Esophagus muscularis mucosa (tissue), 4 donors: ENCODE measurements at regions not wholly inside any gene's neighbourhood (a gene's known extent, or its start where the extent isn't known, plus 50 kb on each side); places are given as distances from the start of the nearest gene placed in this dataset.

Experiments
- DNase-seq: peaks from one replicate; pipeline ENCODE4 v3.0.0-alpha.2; 2017; ENCODE audit errors: extremely low spot score
- H3K27ac ChIP-seq, 4 donors: fragments of 200-600 bp; sonication (generic); replicated peaks in 1 of 4; 1 replicate in 3 of 4; 2 replicates in 1 of 4; pipeline ENCODE4 v1.5.1; 2016 to 2019; ENCODE audit warnings: mild to moderate bottlenecking in 1 of 4
- H3K27me3 ChIP-seq, 4 donors: fragments of 200-600 bp; sonication (generic); one replicate each; pipeline versions ENCODE4 v1.5.1 to v1.6.0; 2016 to 2019
- H3K36me3 ChIP-seq, 4 donors: fragments of 200-600 bp; sonication (generic); one replicate each; pipeline ENCODE4 v1.5.1; 2016 to 2019
- H3K4me1 ChIP-seq, 4 donors: fragments of 200-600 bp; sonication (generic); one replicate each; pipeline ENCODE4 v1.5.1; 2016 to 2019
- H3K4me3 ChIP-seq, 4 donors: fragments of 200-600 bp; sonication (generic); 1 replicate in 2 of 4; 2 replicates in 2 of 4; pipeline ENCODE4 v1.5.1; 2016 to 2019; ENCODE audit warnings: mild to moderate bottlenecking in 4 of 4, moderate library complexity in 1 of 4
- H3K9me3 ChIP-seq, 4 donors: fragments of 200-600 bp; sonication (generic); 1 replicate in 3 of 4; 2 replicates in 1 of 4; pipeline ENCODE4 v1.5.1; 2016 to 2019
- CTCF ChIP-seq, 3 experiments: fragments of 200-600 bp in 2 of 3; fragments of 450-650 bp in 1 of 3; sonication (generic) in 2 of 3; IDR thresholded peaks; one replicate each; pipeline ENCODE4 v1.5.1; 2017 to 2019; ENCODE audit warnings: antibody characterized with exemption in 3 of 3, mild to moderate bottlenecking in 2 of 3, moderate library complexity in 1 of 3
- EP300 ChIP-seq: sonication (generic); formaldehyde crosslinking; IDR thresholded peaks from one replicate; pipeline ENCODE4 v1.6.1; 2017; ENCODE audit warnings: antibody characterized with exemption
- POLR2A ChIP-seq: fragments of 450-650 bp; IDR thresholded peaks from one replicate; pipeline ENCODE4 v1.6.1; 2017; ENCODE audit warnings: antibody characterized with exemption, moderate library complexity, mild to moderate bottlenecking, low read depth
- POLR2AphosphoS5 ChIP-seq, 2 donors: sonication (generic); formaldehyde crosslinking; IDR thresholded peaks; one replicate each; pipeline ENCODE4 v1.6.1; 2017; ENCODE audit warnings: antibody characterized with exemption in 2 of 2
- WGBS: methylation state at CpG from one replicate; pipeline ENCODE4 v1.1.5; 2018; 5-methylcytosine and 5-hydroxymethylcytosine counted together
- intact Hi-C: fragments of 100-400 bp; cut with DNase I; formaldehyde crosslinking; loops from one replicate; pipeline ENCODE4 v1.15.1; 2023

DNA sequence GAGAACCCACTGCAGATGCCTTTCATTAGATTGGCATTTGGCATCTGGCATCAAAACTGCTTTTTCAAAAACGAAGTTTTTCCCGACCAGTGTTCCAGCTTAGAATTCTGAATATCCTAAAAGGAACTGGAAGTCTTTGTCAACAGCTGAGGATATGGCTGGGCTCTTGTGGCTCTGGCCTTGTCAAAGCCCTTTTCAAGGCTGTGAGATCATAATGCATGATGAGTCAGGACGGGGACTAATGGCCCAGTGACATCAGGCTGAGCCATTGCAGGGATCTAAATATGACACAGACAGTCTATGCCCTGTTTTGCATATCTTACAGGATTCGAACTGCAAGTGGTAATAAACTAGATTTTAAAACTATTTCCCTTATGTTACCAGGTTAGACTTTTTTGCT, 306.4 kb downstream of the PTTG2 start:
- H3K36me3 ChIP-seq: no peaks in the 10 kb centered on the region
- peak; percentile 57 for DNase-seq
- H3K27ac ChIP-seq: no peak overlapping the region
- WGBS: 74% methylated on average over 4 of the region's 4 CpGs
- no peak overlapping the region for H3K4me3 ChIP-seq
- H3K9me3 ChIP-seq: no peaks in the 10 kb centered on the region
- TF ChIP-seq POLR2A (no peak), POLR2AphosphoS5 (IDR thresholded peaks at IDR 0.05) (no peak), EP300 (no peak), CTCF (IDR thresholded peaks at IDR 0.05) (no peak)
- no peaks in the 10 kb centered on the region for H3K4me1 ChIP-seq
- no peaks in the 10 kb centered on the region for H3K27me3 ChIP-seq
- intact Hi-C loops: no loop called here

DNA sequence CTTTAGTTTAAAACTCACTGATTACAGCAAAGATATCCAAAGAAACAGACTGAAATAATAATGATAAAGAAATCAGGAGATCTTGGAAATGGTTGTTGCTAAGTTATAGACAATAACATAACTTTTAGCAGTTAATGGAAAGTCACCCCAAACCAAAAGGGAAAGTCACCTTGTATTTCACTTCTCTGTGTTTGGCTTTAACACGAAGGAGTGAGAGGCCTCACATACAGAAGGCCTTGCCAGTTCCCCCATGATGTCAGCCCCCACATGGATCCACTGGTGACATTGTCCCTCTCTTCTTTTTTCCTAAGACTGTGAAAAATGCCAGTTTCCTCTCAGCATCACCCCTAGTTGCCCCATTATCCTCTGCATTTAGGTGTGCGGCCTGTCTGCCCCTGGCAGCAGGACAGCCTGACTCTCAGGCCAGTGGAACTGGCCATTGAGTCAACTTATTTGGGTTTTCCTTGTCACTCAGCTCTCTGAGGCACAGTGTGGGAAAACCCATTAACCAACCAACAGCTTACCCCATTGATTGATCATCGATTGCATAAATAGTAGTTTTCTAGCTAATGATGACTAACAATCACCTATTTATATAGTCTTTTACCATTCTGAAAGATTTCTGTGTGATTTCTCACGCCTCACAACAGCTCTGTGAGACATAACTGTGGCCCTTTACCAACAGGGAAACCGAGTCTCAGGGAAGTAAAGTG, 308.1 kb downstream of the PTTG2 start:
- no peaks in the 10 kb centered on the region for H3K9me3 ChIP-seq
- H3K36me3 ChIP-seq: no peaks in the 10 kb centered on the region
- no peak overlapping the region for H3K27ac ChIP-seq
- H3K4me3 ChIP-seq: no peak overlapping the region
- WGBS: 96% methylated on average over 5 of the region's 5 CpGs
- intact Hi-C loops: no loop called here
- TF ChIP-seq POLR2A: no peak
- no peak for TF ChIP-seq POLR2AphosphoS5 (IDR thresholded peaks at IDR 0.05)
- no peak for TF ChIP-seq CTCF (IDR thresholded peaks at IDR 0.05)
- TF ChIP-seq EP300: no peak
- H3K4me1 ChIP-seq: no peaks in the 10 kb centered on the region
- DNase-seq: no peak
- no peaks in the 10 kb centered on the region for H3K27me3 ChIP-seq

GRCh38 chr4:38268837-38269236, 308.6 kb downstream of the PTTG2 start:
- Histone ChIP-seq H3K4me1 (no peaks in the 10 kb centered on the region), H3K36me3 (no peaks in the 10 kb centered on the region), H3K27me3 (no peaks in the 10 kb centered on the region), H3K4me3 (no peak overlapping the region), H3K9me3 (no peaks in the 10 kb centered on the region), H3K27ac (no peak overlapping the region)
- 96% methylated on average over 1 of the region's 1 CpG for WGBS
- DNase-seq: no peak
- TF ChIP-seq POLR2AphosphoS5 (IDR thresholded peaks at IDR 0.05) (no peak), EP300 (no peak), POLR2A (no peak), CTCF (IDR thresholded peaks at IDR 0.05) (no peak)
- intact Hi-C loops: no loop called here

- Histone ChIP-seq H3K27ac (no peak overlapping the region), H3K9me3 (no peaks in the 10 kb centered on the region), H3K4me1 (no peaks in the 10 kb centered on the region), H3K4me3 (no peak overlapping the region), H3K27me3 (no peaks in the 10 kb centered on the region), H3K36me3 (no peaks in the 10 kb centered on the region)
- intact Hi-C loops: no loop called here
- DNase-seq: no peak
- no peak for TF ChIP-seq POLR2AphosphoS5 (IDR thresholded peaks at IDR 0.05)
- no peak for TF ChIP-seq EP300
- no peak for TF ChIP-seq CTCF (IDR thresholded peaks at IDR 0.05)
- no peak for TF ChIP-seq POLR2A
Measured at GRCh38 chr4:38273407-38273806, 313.2 kb downstream of the PTTG2 start.
